ENCODE measurements at regions not wholly inside any gene's neighbourhood (a gene's known extent, or its start where the extent isn't known, plus 50 kb on each side); places are given as distances from the start of the nearest gene placed in this dataset.

DNA sequence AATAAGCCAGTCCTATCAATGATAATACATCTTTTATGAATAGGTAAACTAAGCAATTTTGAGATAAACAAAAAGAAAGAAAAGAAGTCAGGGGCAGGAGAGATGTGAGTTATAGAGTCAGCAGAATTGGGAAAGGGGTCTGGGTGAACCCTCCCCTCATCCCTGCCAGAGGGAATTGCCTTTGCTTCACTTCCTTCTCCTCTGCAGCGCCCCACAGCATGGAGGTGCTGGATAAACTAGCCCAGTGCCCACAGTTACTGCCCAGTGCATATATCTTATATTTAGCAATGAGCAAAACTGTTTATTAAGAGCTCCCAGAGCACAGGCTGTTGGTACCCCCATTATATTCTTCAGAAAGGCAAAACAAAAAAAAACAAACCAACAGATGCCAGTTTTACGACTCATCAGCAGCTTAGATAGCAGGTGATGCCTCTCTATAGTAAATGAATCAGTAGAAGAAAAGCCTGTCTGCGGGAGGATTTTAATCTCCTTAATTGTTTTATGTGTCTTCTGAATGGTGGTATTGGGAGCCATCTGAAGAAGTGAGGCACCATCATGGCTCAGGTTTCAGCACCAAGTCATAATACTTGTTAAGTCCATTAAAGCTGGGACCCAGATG lies 419.2 kb downstream of the EPM2A start:
- TF ChIP-seq, protein P1, sequence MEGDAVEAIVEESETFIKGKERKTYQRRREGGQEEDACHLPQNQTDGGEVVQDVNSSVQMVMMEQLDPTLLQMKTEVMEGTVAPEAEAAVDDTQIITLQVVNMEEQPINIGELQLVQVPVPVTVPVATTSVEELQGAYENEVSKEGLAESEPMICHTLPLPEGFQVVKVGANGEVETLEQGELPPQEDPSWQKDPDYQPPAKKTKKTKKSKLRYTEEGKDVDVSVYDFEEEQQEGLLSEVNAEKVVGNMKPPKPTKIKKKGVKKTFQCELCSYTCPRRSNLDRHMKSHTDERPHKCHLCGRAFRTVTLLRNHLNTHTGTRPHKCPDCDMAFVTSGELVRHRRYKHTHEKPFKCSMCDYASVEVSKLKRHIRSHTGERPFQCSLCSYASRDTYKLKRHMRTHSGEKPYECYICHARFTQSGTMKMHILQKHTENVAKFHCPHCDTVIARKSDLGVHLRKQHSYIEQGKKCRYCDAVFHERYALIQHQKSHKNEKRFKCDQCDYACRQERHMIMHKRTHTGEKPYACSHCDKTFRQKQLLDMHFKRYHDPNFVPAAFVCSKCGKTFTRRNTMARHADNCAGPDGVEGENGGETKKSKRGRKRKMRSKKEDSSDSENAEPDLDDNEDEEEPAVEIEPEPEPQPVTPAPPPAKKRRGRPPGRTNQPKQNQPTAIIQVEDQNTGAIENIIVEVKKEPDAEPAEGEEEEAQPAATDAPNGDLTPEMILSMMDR (IDR thresholded peaks at IDR 0.05; ENCODE audit: low read length) = no peak
- no peak for TF ChIP-seq EZH2 (IDR thresholded peaks at IDR 0.05; ENCODE audit: borderline replicate concordance, low read length)

Measured in OCI-LY1 (cell line).